ENCODE measurements at regions not wholly inside any gene's neighbourhood (a gene's known extent, or its start where the extent isn't known, plus 50 kb on each side); places are given as distances from the start of the nearest gene placed in this dataset.

DNA sequence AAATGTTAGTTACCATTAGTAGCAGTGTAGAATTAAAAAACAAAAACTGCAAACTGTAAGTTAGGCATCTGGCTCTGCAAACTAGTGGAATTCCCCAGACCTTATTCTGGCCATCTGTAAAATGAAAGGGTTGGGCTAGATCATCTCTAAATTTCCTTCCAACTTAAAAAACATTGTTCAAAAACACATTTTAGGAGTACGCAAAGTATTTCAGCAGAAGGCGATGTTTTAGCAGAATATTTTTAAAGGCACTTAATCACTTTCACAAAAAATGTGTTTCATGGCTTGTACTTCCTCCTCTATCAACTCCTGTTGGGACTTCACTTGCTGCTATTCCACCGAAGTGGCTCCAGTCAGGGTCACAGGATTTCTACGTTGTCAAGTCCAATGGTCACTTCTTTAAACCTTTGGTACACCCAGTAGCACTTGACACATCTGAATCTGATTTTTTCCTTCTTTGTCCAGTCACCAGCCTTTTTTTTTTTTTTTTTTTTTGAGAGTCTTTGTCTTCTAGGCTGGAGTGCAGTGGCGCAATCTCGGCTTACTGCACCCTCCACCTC lies 169.0 kb downstream of the AHR start (continued):
- no peak for TF ChIP-seq STAG1 (CRISPR knock-in tag; IDR thresholded peaks at IDR 0.05)
- TF ChIP-seq MBD4 (IDR thresholded peaks at IDR 0.05; ENCODE audit: borderline replicate concordance, low read length) = no peak

DNA sequence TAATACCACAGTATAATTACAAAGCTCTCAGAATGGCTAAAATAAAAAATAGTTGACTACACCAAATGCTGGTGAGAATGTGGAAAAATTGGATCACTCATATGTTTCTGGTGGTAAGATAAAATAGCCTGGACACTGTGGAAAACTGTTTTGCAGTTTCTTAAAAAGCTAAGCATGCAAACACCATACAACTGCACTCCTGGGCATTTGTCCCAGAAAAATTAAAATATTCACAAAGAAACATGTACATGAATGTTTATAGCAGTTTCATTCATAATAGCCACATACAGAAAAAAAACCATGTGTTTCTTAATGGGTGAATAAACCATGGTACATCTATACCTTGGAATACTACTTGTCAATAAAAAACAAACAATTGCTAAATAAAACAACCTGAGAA lies 172.9 kb downstream of the AHR start:
- Histone ChIP-seq H2AFZ (ENCODE audit: low read length) (no peak overlapping the region), H3K27ac (ENCODE audit: extremely low read length, insufficient read depth, low read length) (no peak overlapping the region), H3K36me3 (replicated peaks in 1 of 2; ENCODE audit: control insufficient read depth in 1 of 2, insufficient read depth in 2 of 2, low read length in 2 of 2) (no peaks in the 10 kb centered on the region), H3K79me2 (ENCODE audit: insufficient read depth, low read length) (no peaks in the 10 kb centered on the region), H3K9me3 (ENCODE audit: low read length) (no peaks in the 10 kb centered on the region), H3K4me3 (replicated peaks in 1 of 3; ENCODE audit: insufficient read depth in 1 of 3, low read depth in 2 of 3, low read length in 3 of 3) (no peak overlapping the region), H3K4me1 (ENCODE audit: insufficient read depth, low read length) (no peaks in the 10 kb centered on the region), H4K20me1 (ENCODE audit: insufficient read depth, low read length) (no peaks in the 10 kb centered on the region), H3K9ac (ENCODE audit: insufficient read depth, low read depth, low read length) (no peak overlapping the region), H3K4me2 (ENCODE audit: low read depth, low read length) (no peak overlapping the region), H3K27me3 (ENCODE audit: control insufficient read depth in 1 of 2, insufficient read depth in 2 of 2, low read length in 2 of 2) (no peaks in the 10 kb centered on the region)
- ATAC-seq = no peak
- ChIA-PET POLR2A (no interaction called here), CTCF (ENCODE audit: low intra/inter-chr PET ratio, low total read pairs) (no interaction called here)
- DNase-seq (ENCODE audit: low spot score) = no peak
- in situ Hi-C loops (cut with HindIII; ENCODE audit: extremely low pct_ligation_motif_present, low pct_unique_long_range_greater_than_20kb) (no loop called here), intact Hi-C loops (cut with micrococcal nuclease; ENCODE audit: unreplicated experiment) (no loop called here)
- no peak for FAIRE-seq
- no TSS peak for BruUV-seq (replicated peaks)
- TF ChIP-seq DPF2 (CRISPR knock-in tag; IDR thresholded peaks at IDR 0.05; ENCODE audit: borderline replicate concordance, low read depth) = no peak
- TF ChIP-seq, protein P1, sequence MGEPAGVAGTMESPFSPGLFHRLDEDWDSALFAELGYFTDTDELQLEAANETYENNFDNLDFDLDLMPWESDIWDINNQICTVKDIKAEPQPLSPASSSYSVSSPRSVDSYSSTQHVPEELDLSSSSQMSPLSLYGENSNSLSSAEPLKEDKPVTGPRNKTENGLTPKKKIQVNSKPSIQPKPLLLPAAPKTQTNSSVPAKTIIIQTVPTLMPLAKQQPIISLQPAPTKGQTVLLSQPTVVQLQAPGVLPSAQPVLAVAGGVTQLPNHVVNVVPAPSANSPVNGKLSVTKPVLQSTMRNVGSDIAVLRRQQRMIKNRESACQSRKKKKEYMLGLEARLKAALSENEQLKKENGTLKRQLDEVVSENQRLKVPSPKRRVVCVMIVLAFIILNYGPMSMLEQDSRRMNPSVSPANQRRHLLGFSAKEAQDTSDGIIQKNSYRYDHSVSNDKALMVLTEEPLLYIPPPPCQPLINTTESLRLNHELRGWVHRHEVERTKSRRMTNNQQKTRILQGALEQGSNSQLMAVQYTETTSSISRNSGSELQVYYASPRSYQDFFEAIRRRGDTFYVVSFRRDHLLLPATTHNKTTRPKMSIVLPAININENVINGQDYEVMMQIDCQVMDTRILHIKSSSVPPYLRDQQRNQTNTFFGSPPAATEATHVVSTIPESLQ (CRISPR knock-in tag; conservative IDR thresholded peaks at IDR 0.05) = no peak
- no peak for TF ChIP-seq TP53 (CRISPR knock-in tag; conservative IDR thresholded peaks at IDR 0.05)
- TF ChIP-seq ZNF317 (CRISPR knock-in tag; IDR thresholded peaks at IDR 0.05) = no peak
- TF ChIP-seq PAX8 (CRISPR knock-in tag; IDR thresholded peaks at IDR 0.05; ENCODE audit: borderline replicate concordance) = no peak
- TF ChIP-seq, protein P2, sequence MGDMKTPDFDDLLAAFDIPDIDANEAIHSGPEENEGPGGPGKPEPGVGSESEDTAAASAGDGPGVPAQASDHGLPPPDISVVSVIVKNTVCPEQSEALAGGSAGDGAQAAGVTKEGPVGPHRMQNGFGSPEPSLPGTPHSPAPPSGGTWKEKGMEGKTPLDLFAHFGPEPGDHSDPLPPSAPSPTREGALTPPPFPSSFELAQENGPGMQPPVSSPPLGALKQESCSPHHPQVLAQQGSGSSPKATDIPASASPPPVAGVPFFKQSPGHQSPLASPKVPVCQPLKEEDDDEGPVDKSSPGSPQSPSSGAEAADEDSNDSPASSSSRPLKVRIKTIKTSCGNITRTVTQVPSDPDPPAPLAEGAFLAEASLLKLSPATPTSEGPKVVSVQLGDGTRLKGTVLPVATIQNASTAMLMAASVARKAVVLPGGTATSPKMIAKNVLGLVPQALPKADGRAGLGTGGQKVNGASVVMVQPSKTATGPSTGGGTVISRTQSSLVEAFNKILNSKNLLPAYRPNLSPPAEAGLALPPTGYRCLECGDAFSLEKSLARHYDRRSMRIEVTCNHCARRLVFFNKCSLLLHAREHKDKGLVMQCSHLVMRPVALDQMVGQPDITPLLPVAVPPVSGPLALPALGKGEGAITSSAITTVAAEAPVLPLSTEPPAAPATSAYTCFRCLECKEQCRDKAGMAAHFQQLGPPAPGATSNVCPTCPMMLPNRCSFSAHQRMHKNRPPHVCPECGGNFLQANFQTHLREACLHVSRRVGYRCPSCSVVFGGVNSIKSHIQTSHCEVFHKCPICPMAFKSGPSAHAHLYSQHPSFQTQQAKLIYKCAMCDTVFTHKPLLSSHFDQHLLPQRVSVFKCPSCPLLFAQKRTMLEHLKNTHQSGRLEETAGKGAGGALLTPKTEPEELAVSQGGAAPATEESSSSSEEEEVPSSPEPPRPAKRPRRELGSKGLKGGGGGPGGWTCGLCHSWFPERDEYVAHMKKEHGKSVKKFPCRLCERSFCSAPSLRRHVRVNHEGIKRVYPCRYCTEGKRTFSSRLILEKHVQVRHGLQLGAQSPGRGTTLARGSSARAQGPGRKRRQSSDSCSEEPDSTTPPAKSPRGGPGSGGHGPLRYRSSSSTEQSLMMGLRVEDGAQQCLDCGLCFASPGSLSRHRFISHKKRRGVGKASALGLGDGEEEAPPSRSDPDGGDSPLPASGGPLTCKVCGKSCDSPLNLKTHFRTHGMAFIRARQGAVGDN (CRISPR knock-in tag; IDR thresholded peaks at IDR 0.05) = no peak
- TF ChIP-seq TOE1 (CRISPR knock-in tag; IDR thresholded peaks at IDR 0.05) = no peak
- TF ChIP-seq LCORL (IDR thresholded peaks at IDR 0.05) = no peak
- TF ChIP-seq LCORL (CRISPR knock-in tag; IDR thresholded peaks at IDR 0.05) = no peak
- TF ChIP-seq SAFB2 (CRISPR knock-in tag; IDR thresholded peaks at IDR 0.05; ENCODE audit: borderline replicate concordance, low read depth) = no peak
- TF ChIP-seq ZFP36L1 (CRISPR knock-in tag; IDR thresholded peaks at IDR 0.05) = no peak
- TF ChIP-seq DNMT3B (CRISPR knock-in tag; conservative IDR thresholded peaks at IDR 0.05) = no peak
- no peak for TF ChIP-seq ZBTB42 (CRISPR knock-in tag; IDR thresholded peaks at IDR 0.05)
- TF ChIP-seq ZNF747 (CRISPR knock-in tag; IDR thresholded peaks at IDR 0.05; ENCODE audit: borderline replicate concordance) = no peak
- TF ChIP-seq, protein P3, sequence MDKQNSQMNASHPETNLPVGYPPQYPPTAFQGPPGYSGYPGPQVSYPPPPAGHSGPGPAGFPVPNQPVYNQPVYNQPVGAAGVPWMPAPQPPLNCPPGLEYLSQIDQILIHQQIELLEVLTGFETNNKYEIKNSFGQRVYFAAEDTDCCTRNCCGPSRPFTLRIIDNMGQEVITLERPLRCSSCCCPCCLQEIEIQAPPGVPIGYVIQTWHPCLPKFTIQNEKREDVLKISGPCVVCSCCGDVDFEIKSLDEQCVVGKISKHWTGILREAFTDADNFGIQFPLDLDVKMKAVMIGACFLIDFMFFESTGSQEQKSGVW (CRISPR knock-in tag; IDR thresholded peaks at IDR 0.05; ENCODE audit: borderline replicate concordance) = no peak
- TF ChIP-seq POLR2AphosphoS2 (IDR thresholded peaks at IDR 0.05; ENCODE audit: low read depth, low read length) = no peak

All from HepG2 (cell line).